HG03521 (cell line): ENCODE measurements at regions not wholly inside any gene's neighbourhood (a gene's known extent, or its start where the extent isn't known, plus 50 kb on each side); places are given as distances from the start of the nearest gene placed in this dataset.
"Not testable (repeated sequence)": the region's sequence is repeated elsewhere in the genome, so short reads cannot be mapped to it uniquely, and the experiment has no call there.

Source experiments
- ATAC-seq: cut with Tn5 transposase; IDR thresholded peaks from one replicate; pipeline ENCODE4 v1.9.1; 2021; ENCODE audit warnings: mild to moderate bottlenecking, moderate library complexity; ENCODE audit not compliant: unreplicated experiment

DNA sequence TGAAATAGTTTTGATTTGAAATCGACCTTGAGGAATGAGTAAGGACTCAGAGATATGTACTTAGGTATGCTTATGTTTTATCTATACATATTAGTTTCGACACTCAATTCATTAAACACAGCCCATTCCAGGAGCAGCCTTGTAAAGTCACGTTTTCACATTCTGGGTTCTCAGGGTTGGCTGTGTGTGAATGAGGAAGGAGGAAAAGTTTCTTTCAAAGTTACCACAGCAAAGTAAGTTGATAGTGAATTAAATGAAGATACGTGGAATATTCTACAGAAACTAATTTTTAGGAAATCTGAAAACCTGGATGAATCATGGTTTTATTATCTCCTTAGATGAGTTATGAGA lies 133.5 kb downstream of the C3orf38 start:
- no peak for ATAC-seq

DNA sequence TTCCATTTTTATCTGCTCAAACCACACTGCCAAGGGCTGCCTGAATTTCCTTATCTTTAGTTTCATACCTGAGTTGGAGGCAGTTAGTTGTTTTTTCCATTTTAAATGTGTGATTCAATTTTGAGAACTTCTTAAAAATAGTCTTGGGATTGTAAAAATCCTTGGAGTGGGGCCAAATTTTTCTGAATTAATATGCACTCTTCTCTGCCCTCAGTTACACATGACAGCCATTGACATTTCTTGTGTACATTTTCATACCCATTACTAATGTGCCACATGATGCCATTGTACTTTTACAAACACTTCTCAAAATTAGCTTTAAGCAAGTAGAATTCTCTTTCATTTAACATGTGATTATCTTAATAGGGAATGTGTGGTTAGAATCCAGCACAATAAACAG lies 141.7 kb downstream of the C3orf38 start:
- ATAC-seq: no peak

DNA sequence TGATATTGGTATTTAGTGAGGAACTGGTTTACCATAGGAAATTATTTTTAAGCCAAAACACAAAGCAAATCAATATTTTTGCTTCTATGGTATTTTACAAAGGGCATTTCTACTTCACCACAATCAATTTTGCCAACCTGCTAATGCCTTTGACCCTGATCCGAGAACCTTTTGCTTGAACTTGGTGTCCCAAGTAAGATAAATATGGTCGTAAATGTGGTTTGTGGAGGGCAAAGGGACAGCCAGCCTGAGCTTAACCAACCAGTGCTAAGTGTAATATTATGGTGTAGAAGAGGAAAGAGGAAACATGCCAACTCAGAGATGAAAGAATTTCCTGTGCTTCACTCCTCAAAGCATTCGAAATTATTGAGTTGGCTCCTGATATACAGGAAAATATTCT lies 148.4 kb downstream of the C3orf38 start:
- no peak for ATAC-seq

DNA sequence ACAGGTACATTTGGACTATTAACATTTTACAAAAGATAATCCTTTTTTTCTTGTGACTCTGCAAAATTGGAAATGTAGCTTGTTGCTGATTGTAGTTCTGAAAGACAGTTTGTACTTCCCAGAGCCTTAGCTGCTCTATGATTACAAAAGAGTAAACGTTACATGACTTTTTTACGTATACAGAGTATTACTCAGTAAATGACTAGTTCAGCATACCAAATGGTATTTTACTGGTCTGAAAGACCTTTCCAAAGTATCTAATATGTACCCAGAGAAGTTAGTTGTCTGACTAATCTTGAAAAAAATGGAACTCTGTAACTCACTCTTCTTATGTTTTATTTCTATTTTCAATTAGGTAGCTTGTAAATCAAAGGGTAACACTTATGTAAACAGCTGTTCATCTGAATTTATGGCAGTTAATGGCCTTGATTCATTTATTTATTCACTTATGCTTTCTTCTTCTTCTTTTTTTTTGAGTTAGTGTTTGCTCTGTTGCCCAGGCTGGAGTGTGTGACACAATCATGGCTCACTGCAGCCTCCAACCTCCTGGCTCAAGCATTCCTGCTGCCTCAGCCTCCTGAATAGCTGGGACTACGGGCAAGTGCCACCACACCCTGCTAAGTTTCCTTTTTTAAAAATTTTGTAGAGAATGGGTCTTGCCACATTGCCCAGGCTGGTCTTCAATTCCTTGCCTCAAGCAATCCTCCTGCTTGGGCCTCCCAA lies 151.7 kb downstream of the C3orf38 start:
- ATAC-seq: no peak

DNA sequence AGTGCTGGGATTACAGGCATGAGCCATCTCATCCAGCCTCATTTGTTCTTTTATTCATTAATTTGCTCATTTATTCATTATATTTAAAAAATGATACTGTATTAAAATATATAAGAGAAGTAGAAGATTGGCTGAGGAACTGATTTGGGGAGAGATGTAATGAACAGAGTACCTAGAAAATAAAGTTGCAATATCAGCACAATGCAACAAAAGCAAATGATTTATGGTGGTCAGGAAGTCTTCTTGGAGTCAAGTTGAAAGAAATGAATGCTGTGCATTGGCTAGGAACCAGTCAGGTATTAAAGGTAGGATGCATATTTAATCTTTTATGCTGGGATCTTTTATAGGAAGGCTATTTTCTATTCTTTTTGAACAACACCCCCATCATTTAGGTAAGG lies 152.2 kb downstream of the C3orf38 start:
- ATAC-seq: no peak

DNA sequence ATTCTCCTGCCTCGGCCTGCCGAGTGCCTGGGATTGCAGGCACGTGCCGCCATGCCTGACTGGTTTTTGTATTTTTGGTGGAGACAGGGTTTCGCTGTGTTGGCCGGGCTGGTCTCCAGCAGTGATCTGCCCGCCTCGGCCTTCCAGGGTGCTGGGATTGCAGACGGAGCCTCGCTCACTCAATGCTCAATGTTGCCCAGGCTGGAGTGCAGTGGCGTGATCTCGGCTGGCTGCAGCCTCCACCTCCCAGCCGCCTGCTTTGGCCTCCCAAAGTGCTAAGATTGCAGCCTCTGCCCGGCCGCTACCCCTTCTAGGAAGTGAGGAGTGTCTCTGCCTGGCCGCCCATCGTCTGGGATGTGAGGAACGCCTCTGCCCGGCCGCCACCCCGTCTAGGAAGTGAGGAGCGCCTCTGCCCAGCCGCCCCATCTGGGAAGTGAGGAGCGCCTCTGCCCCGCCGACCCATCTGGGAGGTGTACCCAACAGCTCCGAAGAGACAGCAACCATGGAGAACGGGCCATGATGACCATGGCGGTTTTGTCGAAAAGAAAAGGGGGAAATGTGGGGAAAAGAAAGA lies 153.7 kb downstream of the C3orf38 start:
- not testable (repeated sequence) for ATAC-seq

DNA sequence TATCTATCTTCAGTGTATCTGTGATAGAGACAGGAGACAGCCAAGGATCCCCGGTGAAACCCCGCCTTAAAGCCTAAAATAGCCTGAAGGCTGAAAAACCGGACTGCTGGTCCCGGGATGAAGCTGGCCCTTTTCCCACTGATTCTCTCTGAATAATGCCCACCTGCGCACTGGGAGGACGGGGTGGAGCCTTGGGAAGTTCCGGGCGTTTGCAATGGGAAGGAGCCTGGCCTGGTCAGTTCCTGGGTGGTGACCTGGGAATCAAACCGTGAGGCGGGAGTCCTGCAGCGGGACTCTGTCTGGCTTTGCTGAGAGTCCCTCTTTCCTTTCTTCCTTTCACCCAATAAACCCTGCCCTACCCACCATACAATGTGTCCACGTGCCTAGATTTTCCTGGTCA lies 157.9 kb downstream of the C3orf38 start:
- no peak for ATAC-seq

DNA sequence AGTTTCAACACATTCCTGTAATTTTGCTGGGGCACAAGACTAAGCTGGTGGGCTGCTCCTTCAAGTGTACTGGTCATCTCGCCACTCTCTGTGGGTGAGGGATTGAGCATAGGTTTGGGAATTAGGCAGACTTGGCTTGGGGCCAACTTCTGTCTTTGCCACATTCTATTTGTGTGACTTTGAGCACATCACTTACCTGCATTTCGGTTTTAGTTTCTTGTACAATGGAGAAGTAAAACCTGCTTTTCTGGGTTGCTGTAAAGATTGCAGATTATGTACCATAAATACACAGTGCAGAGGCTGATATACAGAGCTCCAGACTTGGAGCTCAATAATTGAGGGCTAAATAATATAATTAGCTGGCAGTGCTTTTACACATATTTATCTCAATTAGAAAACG lies 162.1 kb downstream of the C3orf38 start:
- ATAC-seq: no peak

DNA sequence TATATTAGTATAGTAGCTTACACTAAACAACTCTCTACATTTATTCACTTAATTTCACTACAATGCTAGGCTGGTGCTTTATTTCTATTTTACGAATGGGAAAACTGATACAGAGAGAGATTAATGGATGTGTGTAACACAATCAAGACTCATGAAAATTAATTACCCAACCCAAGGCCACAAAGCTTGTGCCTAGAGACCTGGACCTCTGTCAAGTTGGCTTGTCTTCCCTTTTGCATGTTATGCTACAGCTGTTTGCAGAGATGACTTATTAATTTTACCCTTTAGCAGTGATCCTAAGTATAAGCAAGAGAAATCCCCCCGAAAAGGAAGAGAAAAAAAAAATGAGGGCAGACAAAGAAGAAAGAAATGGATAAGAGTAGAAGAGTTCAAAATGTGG lies 162.5 kb downstream of the C3orf38 start:
- ATAC-seq: no peak

DNA sequence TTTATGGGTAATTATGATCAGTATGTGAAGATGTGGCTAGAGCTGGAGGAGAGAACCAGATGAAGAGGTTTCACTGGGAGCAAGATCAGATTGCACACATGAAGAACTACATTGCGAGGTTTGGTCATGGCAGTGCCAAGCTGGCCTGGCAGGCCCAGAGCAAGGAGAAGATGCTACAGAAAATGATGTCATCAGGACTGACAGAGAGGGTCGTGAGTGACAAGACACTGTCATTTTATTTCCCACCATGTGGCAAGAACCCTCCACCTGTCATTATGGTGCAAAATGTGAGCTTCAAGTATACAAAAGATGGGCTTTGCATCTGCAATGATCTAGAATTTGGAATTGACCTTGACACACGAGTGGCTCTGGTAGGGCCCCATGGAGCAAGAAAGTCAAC lies 168.3 kb downstream of the C3orf38 start:
- no peak for ATAC-seq

DNA sequence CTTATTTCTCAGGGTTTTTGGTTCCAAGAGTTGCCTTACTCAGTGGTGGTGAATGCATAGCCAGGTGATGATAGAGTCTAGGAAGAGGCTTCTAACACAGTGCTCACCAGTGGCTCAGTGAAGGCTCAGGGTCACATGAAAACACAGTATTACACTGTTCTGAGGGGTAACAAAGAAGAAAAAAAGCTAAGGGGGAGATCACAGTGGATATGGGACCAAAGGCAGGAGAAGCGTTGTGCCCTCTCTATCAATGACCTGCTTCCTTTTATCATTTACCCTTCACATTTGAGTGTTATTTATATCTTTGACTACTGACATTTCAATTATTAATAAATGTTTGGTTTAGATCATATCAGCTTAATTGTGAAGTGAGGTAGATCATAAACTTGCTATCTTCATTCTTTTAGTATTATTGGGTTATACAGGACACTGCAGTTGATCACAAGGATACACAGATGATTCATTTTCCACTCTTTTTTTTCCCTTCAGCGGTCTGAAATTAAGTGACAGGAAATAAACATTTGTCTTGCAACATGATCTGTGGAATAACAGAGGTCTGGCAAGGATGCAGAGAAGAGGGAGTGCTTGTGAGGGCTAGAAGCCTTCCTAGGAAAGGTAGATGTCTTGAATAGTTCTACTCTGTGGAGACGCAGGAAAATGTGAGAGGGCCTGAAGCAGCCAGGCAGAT lies 171.7 kb downstream of the C3orf38 start:
- no peak for ATAC-seq

DNA sequence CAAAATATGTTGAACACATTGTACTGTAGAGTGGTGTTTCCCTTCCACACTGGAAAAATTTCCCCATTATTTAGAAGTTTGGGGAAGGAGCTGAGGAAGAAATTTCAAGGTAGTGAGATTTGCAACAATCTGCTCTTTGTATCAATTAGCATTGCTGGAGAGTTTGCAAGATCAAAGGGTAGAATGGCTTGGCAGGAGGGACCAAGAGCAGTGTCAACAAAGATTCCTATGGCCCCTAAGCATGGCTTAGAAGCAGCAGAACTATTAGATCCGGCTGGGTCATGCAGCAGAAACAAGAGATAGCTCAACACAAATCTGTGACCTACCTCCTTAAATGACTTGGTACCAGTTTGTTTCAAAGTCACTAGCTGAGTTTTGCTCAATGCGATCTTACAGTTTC lies 175.0 kb downstream of the C3orf38 start:
- no peak for ATAC-seq

DNA sequence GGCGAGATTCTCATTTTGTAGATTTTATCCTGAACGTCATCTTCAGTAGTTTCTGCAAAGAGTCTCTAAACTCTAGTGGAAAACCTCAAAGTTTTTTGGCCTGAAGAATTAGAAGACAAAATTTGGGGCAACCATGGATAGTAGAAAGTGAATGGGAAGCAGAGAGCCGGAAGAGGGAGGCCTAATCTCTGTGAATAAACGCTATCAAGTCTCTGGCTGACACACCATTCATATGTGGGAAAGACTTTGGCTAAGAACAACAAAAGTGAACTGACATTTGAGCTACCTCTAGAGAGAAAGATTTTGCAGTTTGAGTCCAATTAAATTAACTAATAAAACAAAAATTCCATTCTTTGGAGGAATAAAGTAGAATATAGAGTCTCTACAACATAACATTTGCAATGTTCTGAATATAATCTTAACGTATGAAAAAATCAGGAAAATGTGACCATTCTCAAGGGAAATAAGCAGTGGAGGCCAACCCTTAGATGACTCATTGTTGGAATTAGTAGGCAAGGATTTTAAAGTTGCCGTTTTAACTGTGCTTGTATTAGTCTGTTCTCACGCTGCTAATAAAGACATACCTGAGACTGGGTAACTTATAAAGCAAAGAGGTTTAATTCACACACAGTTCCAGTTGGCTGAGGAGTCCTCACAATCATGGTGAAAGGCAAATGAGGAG lies 184.6 kb downstream of the C3orf38 start:
- ATAC-seq: no peak

DNA sequence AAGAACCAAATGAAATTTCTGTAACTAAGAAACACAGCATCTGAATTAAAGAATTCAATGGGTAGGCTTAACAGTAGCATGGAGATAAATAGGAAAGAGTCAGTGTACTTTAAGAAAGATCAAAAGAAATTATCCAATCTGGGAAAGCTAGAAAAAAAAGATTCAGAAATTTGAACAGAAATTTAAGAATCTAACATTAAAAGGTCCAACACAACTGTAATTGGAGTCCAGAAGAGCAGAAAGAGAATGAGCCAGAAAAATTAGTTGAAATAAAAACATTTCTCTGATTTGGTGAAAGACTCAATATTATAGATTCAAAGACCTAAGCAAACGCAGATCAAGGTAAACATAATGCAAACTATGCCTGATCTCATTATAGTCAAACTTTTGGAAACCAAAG lies 187.1 kb downstream of the C3orf38 start:
- ATAC-seq: no peak

DNA sequence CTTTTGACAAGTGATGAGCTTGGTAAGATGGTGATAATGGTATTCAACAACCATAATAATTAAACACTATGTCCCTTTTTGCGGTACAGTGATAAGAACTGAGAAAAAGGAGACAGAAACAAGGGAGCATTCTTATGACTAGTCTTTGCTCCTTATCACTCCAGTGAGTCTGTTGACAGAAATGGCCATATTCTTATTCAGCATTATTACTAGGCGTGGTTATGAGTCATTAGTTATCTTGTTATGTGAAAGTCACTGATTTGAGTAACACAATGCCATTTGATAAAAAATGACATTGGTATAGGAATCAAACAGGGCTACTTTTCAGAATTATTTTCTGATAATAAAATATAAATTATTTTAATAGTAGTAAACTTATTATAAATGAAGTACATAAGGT lies 193.5 kb downstream of the C3orf38 start:
- no peak for ATAC-seq

DNA sequence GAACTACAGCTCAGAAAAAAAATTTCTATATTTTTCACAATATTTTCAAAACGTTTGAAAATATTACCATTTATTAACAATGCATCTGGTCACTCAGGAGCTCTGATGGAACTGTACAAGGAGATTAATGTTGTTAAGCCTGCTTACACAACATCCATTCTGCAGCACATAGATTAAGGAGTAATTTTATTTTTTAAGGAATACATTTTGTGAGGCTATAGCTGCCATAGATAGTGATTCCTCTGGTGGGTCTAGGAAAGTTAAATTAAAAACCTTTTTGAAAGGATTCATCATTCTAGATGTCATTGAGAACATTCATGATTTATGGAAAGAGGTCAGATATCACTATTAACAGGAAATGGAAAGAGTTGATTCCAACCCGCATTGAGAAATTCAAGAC lies 196.9 kb downstream of the C3orf38 start:
- no peak for ATAC-seq

DNA sequence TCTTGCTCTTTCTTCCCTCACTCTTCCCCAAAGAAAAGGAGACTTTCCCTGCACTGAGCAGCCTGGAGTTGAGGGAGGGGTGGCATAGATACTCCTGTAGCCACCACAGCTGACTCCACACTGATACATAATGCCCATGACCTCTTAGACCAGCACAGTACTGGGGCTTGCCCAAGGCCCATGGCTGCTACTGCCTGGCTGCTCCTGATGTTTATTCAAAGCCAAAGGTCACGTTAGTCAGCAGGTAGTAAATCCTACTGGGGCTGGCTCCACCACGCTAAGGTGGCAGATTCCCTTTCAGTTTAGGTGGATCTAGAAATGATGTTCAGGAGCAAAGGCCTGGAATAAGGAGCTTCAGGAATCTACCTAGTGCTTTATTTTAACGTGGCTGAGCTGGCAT lies 212.7 kb downstream of the C3orf38 start:
- no peak for ATAC-seq

DNA sequence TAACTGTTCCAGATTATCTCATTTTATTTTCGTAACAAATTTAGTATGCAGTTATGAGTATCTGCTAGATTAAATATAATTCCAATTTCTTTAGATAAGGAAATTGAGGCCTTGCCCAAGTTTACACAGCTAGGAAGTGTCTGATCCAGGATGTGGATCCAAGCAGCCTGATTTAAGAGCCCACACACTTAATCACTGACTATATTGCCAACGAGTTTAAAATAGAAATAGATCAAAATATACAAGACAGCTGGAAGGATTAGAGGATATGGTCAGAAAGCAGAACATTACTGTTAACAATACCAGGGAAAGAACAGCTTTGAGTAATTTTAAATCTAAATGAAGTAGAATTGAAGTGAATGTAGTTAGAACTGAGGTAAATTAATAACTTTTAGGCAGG lies 215.2 kb downstream of the C3orf38 start:
- ATAC-seq: no peak

DNA sequence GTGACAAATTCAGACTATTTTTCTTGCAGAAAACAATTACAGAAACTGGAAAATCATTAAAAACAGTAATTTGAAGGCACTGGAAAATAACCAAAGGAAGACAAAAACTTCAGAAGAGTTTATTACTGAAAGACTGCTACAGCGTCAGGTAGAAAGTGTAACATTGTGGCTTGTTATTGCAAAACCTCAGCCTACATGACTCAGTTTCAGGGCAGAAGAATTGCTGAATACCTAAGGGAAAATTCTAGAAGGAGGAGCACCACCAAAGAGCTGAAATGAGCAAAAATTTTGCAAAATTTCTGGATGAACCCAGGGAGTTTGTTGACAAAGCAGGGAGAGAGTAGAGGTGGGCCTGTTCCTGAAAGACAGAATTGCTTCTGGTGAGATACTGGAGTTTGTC lies 219.6 kb downstream of the C3orf38 start:
- no peak for ATAC-seq

DNA sequence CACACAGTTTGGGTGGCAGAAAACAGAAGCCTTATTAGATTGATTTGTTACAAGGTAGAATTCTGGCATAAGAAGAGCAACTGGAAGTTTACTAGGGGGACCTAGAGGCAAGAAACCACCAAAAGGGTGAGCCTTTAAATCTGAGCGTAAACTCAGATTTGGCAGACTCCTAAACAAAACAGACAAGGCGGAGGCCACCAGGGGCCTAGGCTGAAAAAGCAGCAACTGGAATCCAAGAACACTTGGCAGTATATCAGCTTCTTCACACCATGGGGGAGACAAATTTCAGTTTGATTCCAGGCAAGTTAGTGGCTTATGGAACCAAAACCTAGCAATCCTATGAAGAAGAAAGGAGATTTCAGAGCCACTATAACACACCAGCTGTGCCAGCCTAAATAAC lies 220.0 kb downstream of the C3orf38 start:
- ATAC-seq: no peak

DNA sequence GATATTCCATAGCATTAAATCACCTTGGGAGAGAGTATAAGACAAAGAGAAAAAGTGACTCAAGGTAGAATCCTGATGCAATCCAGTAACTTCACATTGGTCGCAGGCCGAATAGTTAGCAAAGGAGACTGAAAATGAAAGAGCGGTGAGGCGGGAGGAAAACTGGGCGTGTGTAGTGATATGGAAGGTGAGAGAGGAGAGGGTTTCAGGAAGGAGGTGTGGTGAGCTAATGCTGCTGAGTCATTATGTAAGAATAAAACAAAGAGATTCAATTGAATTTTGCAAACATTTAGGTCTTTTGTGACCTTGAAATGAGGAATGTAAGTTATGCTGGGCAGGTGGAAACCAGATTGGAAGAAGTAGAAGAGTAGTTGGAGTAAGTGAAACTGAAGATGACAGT lies 235.3 kb downstream of the C3orf38 start:
- ATAC-seq: no peak

DNA sequence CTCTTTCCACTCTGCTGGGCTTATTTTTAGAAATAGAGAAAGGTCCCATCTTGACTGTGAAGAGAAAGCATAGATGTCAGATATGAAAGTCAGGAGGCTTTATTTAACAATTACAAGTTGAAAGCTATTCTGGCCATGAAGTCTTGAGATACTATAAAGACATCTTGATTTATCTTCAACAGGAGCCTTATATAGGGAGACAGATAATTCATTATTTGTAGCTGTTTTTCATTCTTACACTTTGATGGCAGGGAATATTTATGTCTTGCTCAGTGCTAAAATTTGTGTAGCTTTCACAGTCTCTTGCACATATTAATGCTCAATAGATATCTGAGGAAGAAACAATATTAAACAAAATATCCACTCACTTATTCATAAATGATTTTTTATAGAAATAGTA lies 248.8 kb downstream of the C3orf38 start:
- ATAC-seq: no peak
